CD14-positive monocyte (primary cell): ENCODE measurements at regions not wholly inside any gene's neighbourhood (a gene's known extent, or its start where the extent isn't known, plus 50 kb on each side); places are given as distances from the start of the nearest gene placed in this dataset.

Experiments
- DNase-seq, 3 donors: peaks; one replicate each; pipeline ENCODE4 v3.0.0-alpha.2; 2011 to 2022
- H2AFZ ChIP-seq: 2 replicates; pipeline ENCODE4 v1.6.0; 2012; ENCODE audit warnings: mild to moderate bottlenecking, low read depth, low read length, inconsistent platforms; ENCODE audit not compliant: insufficient read depth, poor library complexity, severe bottlenecking
- H3K27ac ChIP-seq, 2 donors: 1 replicate in 1 of 2; 2 replicates in 1 of 2; pipeline ENCODE4 v1.5.1; 2012 to 2013; ENCODE audit warnings: low read length in 2 of 2, control low read depth in 1 of 2, inconsistent platforms in 1 of 2, low read depth in 1 of 2, mild to moderate bottlenecking in 1 of 2
- H3K27me3 ChIP-seq, 2 donors: one replicate each; pipeline versions ENCODE4 v1.6.0 to v1.6.1; 2011 to 2013; ENCODE audit warnings: low read length in 2 of 2; ENCODE audit not compliant: control insufficient read depth in 2 of 2, insufficient read depth in 2 of 2
- H3K36me3 ChIP-seq, 2 donors: replicated peaks in 1 of 2; 1 replicate in 1 of 2; 2 replicates in 1 of 2; pipeline versions ENCODE4 v1.5.1 to v1.6.1; 2012 to 2013; ENCODE audit warnings: low read length in 2 of 2, control low read depth in 1 of 2, inconsistent platforms in 1 of 2, mild to moderate bottlenecking in 1 of 2; ENCODE audit not compliant: insufficient read depth in 2 of 2, control insufficient read depth in 1 of 2
- H3K4me1 ChIP-seq, 2 donors: 1 replicate in 1 of 2; 2 replicates in 1 of 2; pipeline versions ENCODE4 v1.5.1 to v1.6.1; 2012 to 2013; ENCODE audit warnings: low read length in 2 of 2, control low read depth in 1 of 2, inconsistent platforms in 1 of 2, mild to moderate bottlenecking in 1 of 2, moderate library complexity in 1 of 2; ENCODE audit not compliant: insufficient read depth in 2 of 2, control insufficient read depth in 1 of 2
- H3K4me2 ChIP-seq: replicated peaks from 2 replicates; pipeline ENCODE3; 2012; ENCODE audit warnings: low read length, moderate library complexity, mild to moderate bottlenecking; ENCODE audit not compliant: poor library complexity, severe bottlenecking; ENCODE audit errors: extremely low read depth
- H3K4me3 ChIP-seq, 3 experiments: fragments of 200-600 bp in 1 of 3; sonication (generic) in 1 of 3; replicated peaks in 1 of 3; 1 replicate in 2 of 3; 2 replicates in 1 of 3; pipeline ENCODE4 v1.5.1; 2011 to 2013; ENCODE audit warnings: low read length in 3 of 3, mild to moderate bottlenecking in 3 of 3, control low read depth in 2 of 3, low read depth in 2 of 3, inconsistent platforms in 1 of 3, moderate library complexity in 1 of 3
- H3K79me2 ChIP-seq: 2 replicates; pipeline ENCODE4 v1.6.0; 2012; ENCODE audit warnings: mild to moderate bottlenecking, control low read depth, inconsistent platforms, low read length, moderate library complexity; ENCODE audit not compliant: insufficient read depth
- H3K9ac ChIP-seq: 2 replicates; pipeline ENCODE4 v1.6.0; 2017; ENCODE audit warnings: low read length, mild to moderate bottlenecking; ENCODE audit not compliant: insufficient read depth, poor library complexity, severe bottlenecking
- H3K9me3 ChIP-seq, 2 donors: replicated peaks in 1 of 2; 1 replicate in 1 of 2; 2 replicates in 1 of 2; pipeline versions ENCODE4 v1.5.1 to v1.6.1; 2012 to 2013; ENCODE audit warnings: low read length in 2 of 2, control low read depth in 1 of 2; ENCODE audit not compliant: control insufficient read depth in 1 of 2, insufficient read depth in 1 of 2
- H4K20me1 ChIP-seq: 2 replicates; pipeline ENCODE4 v1.6.0; 2012; ENCODE audit warnings: mild to moderate bottlenecking, low read length, control low read depth, moderate library complexity; ENCODE audit not compliant: insufficient read depth
- H3K27ac Mint-ChIP-seq, 7 donors: one replicate each; pipeline ENCODE4 v1.8.0; 2020; ENCODE audit warnings: mild to moderate bottlenecking in 7 of 7, mixed read lengths in 7 of 7, moderate library complexity in 6 of 7, inconsistent platforms in 2 of 7
- H3K27me3 Mint-ChIP-seq, 3 donors: one replicate each; pipeline ENCODE4 v1.8.0; 2021 to 2022; ENCODE audit warnings: low read depth in 3 of 3, mild to moderate bottlenecking in 3 of 3, mixed read lengths in 3 of 3, moderate library complexity in 3 of 3, inconsistent platforms in 1 of 3
- H3K36me3 Mint-ChIP-seq, 2 donors: one replicate each; pipeline ENCODE4 v1.8.0; 2020; ENCODE audit warnings: mixed read lengths in 2 of 2, inconsistent platforms in 1 of 2, mild to moderate bottlenecking in 1 of 2
- H3K4me1 Mint-ChIP-seq: one replicate; pipeline ENCODE4 v1.8.0; 2020; ENCODE audit warnings: mild to moderate bottlenecking, mixed read lengths
- H3K4me3 Mint-ChIP-seq, 2 donors: one replicate each; pipeline ENCODE4 v1.8.0; 2020; ENCODE audit warnings: mild to moderate bottlenecking in 2 of 2, mixed read lengths in 2 of 2, moderate library complexity in 1 of 2
- H3K9me3 Mint-ChIP-seq, 7 donors: one replicate each; pipeline ENCODE4 v1.8.0; 2020 to 2022; ENCODE audit warnings: mixed read lengths in 7 of 7, mild to moderate bottlenecking in 6 of 7, moderate library complexity in 6 of 7, inconsistent platforms in 2 of 7
- WGBS: methylation state at CpG from one replicate; pipeline ENCODE4 v1.1.5; 2013; ENCODE audit warnings: missing lambda C conversion rate; ENCODE audit not compliant: insufficient coverage; 5-methylcytosine and 5-hydroxymethylcytosine counted together
- intact Hi-C, 2 donors: fragments of 100-400 bp; cut with micrococcal nuclease; formaldehyde crosslinking; loops; one replicate each; pipeline versions ENCODE4 v1.15.0 to v1.15.1; 2023
- TF ChIP-seq, protein P1 (sequence below): fragments of 200-600 bp; IDR thresholded peaks from one replicate; pipeline ENCODE4 v1.8.0; 2022; ENCODE audit warnings: antibody characterized with exemption, mild to moderate bottlenecking

DNA sequence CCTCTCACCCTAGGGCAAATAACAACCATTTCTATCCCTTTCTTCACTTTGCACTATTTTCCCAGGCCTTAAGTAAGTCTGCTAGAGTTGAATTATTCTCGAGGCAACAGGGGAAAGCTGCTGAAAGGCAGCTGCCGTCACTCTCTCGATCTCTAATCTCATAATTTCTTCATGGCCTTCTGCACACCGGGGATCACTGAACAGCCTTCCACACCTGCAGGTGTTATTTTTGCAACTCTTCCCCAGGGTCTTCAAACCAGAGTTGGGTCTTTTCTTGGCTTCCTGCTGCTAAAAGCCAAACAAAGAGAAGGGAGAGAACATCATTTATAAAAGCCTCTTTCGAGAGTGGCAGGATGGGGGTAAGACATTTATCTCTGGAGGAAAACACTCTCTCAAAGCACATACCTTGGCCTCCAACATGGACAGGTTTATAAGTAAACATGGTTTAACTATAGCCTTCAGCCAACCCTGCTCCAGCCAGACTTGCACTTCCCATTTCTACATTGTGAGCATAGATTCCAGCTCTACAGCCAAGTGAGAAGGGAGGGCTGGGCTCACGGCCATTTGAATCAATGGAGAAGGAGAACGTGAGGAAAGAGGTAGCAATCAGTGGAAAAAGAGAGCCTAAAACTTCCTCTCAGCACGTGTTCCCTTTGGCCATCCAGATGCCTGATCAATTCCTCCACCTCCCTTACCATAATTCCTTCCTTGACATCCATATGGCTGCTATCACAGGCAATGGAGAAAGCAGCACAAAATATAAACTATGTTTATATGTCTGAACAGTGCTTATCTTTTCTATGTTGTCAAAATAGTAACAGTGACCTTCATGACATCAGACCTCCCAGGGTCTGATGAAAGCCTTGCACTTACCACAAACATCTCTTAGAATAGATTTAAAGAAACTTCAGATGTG, 464.9 kb downstream of the TLE1 start:
- H3K27me3 ChIP-seq: no peaks in the 10 kb centered on the region
- H3K4me3 Mint-ChIP-seq: no peak overlapping the region
- peaks cover 0 to 2% (median 1%) of the 10 kb centered on the region in 3 donors for H3K27me3 Mint-ChIP-seq
- H3K79me2 ChIP-seq: no peaks in the 10 kb centered on the region
- no peaks in the 10 kb centered on the region for H3K4me1 ChIP-seq
- H2AFZ ChIP-seq: no peak overlapping the region
- intact Hi-C loops: no loop called here
- H3K36me3 ChIP-seq: no peaks in the 10 kb centered on the region
- H3K27ac ChIP-seq: no peak overlapping the region
- no peaks in the 10 kb centered on the region for H3K9me3 ChIP-seq
- no peak overlapping the region for H3K4me3 ChIP-seq
- H3K27ac Mint-ChIP-seq: no peak overlapping the region
- H3K36me3 Mint-ChIP-seq: no peaks in the 10 kb centered on the region
- H3K4me1 Mint-ChIP-seq: no peaks in the 10 kb centered on the region
- H3K9me3 Mint-ChIP-seq: peaks cover 0 to 6% (median 3%) of the 10 kb centered on the region in 7 donors
- DNase-seq: no peak
- H3K9ac ChIP-seq: no peak overlapping the region
- TF ChIP-seq, protein P1, sequence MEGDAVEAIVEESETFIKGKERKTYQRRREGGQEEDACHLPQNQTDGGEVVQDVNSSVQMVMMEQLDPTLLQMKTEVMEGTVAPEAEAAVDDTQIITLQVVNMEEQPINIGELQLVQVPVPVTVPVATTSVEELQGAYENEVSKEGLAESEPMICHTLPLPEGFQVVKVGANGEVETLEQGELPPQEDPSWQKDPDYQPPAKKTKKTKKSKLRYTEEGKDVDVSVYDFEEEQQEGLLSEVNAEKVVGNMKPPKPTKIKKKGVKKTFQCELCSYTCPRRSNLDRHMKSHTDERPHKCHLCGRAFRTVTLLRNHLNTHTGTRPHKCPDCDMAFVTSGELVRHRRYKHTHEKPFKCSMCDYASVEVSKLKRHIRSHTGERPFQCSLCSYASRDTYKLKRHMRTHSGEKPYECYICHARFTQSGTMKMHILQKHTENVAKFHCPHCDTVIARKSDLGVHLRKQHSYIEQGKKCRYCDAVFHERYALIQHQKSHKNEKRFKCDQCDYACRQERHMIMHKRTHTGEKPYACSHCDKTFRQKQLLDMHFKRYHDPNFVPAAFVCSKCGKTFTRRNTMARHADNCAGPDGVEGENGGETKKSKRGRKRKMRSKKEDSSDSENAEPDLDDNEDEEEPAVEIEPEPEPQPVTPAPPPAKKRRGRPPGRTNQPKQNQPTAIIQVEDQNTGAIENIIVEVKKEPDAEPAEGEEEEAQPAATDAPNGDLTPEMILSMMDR: no peak
- no peaks in the 10 kb centered on the region for H4K20me1 ChIP-seq
- no CpG with 5 or more reads among the region's 8 CpGs for WGBS
- H3K4me2 ChIP-seq: no peak overlapping the region

DNA sequence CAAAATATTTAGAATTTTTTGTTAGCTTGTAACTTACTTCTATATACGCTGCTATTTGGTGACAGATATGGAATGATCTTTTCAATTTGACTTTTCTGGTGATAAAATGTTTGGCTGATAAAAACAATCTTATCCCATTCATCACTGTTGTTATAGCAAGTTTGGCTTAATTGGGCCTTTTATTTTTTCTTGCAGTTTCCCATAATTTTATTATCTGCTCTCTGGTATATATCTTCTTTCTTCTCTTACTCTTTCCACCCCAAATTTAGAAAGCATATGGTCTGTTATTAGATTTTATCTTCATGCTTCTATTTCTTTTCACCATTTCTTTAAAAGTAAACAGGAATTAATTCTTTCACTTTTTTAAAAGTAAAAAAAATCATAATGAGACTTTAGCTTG, 474.4 kb downstream of the TLE1 start:
- Mint-ChIP-seq H3K36me3 (no peaks in the 10 kb centered on the region), H3K27me3 (no peaks in the 10 kb centered on the region), H3K27ac (no peak overlapping the region), H3K4me1 (no peaks in the 10 kb centered on the region), H3K9me3 (peaks cover 5 to 22% (median 18%) of the 10 kb centered on the region in 7 donors), H3K4me3 (no peak overlapping the region)
- peaks cover 4 to 16% of the 10 kb centered on the region in 2 donors for H3K9me3 ChIP-seq
- H2AFZ ChIP-seq: no peak overlapping the region
- H3K79me2 ChIP-seq: no peaks in the 10 kb centered on the region
- H3K27me3 ChIP-seq: no peaks in the 10 kb centered on the region
- no peak overlapping the region for H3K4me3 ChIP-seq
- TF ChIP-seq, protein P1: no peak
- H3K27ac ChIP-seq: no peak overlapping the region
- H3K4me1 ChIP-seq: no peaks in the 10 kb centered on the region
- intact Hi-C loops: no loop called here
- whole genome bisulfite sequencing: no CpG with 5 or more reads among the region's 1 CpG
- no peak overlapping the region for H3K9ac ChIP-seq
- no peaks in the 10 kb centered on the region for H4K20me1 ChIP-seq
- H3K36me3 ChIP-seq: no peaks in the 10 kb centered on the region
- H3K4me2 ChIP-seq: no peak overlapping the region
- DNase-seq: no peak
